Parathyroid adenoma (tissue), 2 donors: ENCODE measurements at regions not wholly inside any gene's neighbourhood (a gene's known extent, or its start where the extent isn't known, plus 50 kb on each side); places are given as distances from the start of the nearest gene placed in this dataset.

Source experiments
- H2AFZ ChIP-seq: fragments of 300-600 bp; sonication (generic); one replicate; pipeline ENCODE4 v1.7.0; 2017; ENCODE audit warnings: antibody characterized with exemption, mild to moderate bottlenecking
- H3K27ac ChIP-seq: fragments of 300-600 bp; sonication (generic); one replicate; pipeline ENCODE4 v1.7.0; 2017
- H3K27me3 ChIP-seq: fragments of 300-600 bp; sonication (generic); one replicate; pipeline ENCODE4 v1.7.0; 2017; ENCODE audit warnings: low read length; ENCODE audit not compliant: control insufficient read depth, insufficient read depth
- H3K36me3 ChIP-seq: fragments of 300-600 bp; sonication (generic); one replicate; pipeline ENCODE4 v1.7.0; 2017; ENCODE audit warnings: low read length; ENCODE audit not compliant: control insufficient read depth, insufficient read depth
- H3K4me1 ChIP-seq: fragments of 300-600 bp; sonication (generic); one replicate; pipeline ENCODE4 v1.7.0; 2017; ENCODE audit warnings: control low read depth
- H3K4me2 ChIP-seq: fragments of 300-600 bp; sonication (generic); one replicate; pipeline ENCODE4 v1.7.0; 2017; ENCODE audit warnings: low read length
- H3K4me3 ChIP-seq: fragments of 300-600 bp; sonication (generic); one replicate; pipeline ENCODE4 v1.7.0; 2017; ENCODE audit warnings: low read depth, low read length
- H3K79me2 ChIP-seq: fragments of 300-600 bp; sonication (generic); one replicate; pipeline ENCODE4 v1.7.0; 2017; ENCODE audit warnings: control low read depth
- H3K9ac ChIP-seq: fragments of 300-600 bp; sonication (generic); one replicate; pipeline ENCODE4 v1.7.0; 2017; ENCODE audit warnings: mild to moderate bottlenecking
- H3K9me3 ChIP-seq: fragments of 300-600 bp; sonication (generic); one replicate; pipeline ENCODE4 v1.7.0; 2017; ENCODE audit warnings: low read length; ENCODE audit not compliant: control insufficient read depth
- CTCF ChIP-seq: fragments of 300-600 bp; sonication (generic); IDR thresholded peaks from one replicate; pipeline ENCODE4 v1.7.0; 2017; ENCODE audit warnings: antibody characterized with exemption, mild to moderate bottlenecking
- donor health status: primary hyperparathyroidism.

- no peak overlapping the region for H3K4me3 ChIP-seq
- H3K79me2 ChIP-seq: peaks cover 64% of the 10 kb centered on the region
- H3K27ac ChIP-seq: no peak overlapping the region
- H3K36me3 ChIP-seq: no peaks in the 10 kb centered on the region
- no peaks in the 10 kb centered on the region for H3K9me3 ChIP-seq
- peaks cover 8% of the 10 kb centered on the region for H3K4me1 ChIP-seq
- no peak for TF ChIP-seq CTCF
- H3K4me2 ChIP-seq: no peak overlapping the region
- no peak overlapping the region for H3K9ac ChIP-seq
- H3K27me3 ChIP-seq: no peaks in the 10 kb centered on the region
- H2AFZ ChIP-seq: no peak overlapping the region
These were observed 425.2 kb downstream of the PCNX1 start for GRCh38 chr14:71332476-71332875.

- no peak overlapping the region for H3K27ac ChIP-seq
- no peak overlapping the region for H3K9ac ChIP-seq
- H3K4me2 ChIP-seq: no peak overlapping the region
- no peaks in the 10 kb centered on the region for H3K36me3 ChIP-seq
- peaks cover 65% of the 10 kb centered on the region for H3K79me2 ChIP-seq
- peaks cover 8% of the 10 kb centered on the region for H3K4me1 ChIP-seq
- no peak overlapping the region for H3K4me3 ChIP-seq
- H3K27me3 ChIP-seq: no peaks in the 10 kb centered on the region
- no peak overlapping the region for H2AFZ ChIP-seq
- no peaks in the 10 kb centered on the region for H3K9me3 ChIP-seq
- no peak for TF ChIP-seq CTCF
These were observed 426.4 kb downstream of the PCNX1 start for GRCh38 chr14:71333705-71334104.

- Histone ChIP-seq H3K9me3 (no peaks in the 10 kb centered on the region), H2AFZ (no peak overlapping the region), H3K4me3 (no peak overlapping the region), H3K79me2 (peaks cover 46% of the 10 kb centered on the region), H3K27ac (no peak overlapping the region), H3K27me3 (no peaks in the 10 kb centered on the region), H3K9ac (no peak overlapping the region), H3K4me1 (peaks cover 7% of the 10 kb centered on the region), H3K4me2 (no peak overlapping the region), H3K36me3 (no peaks in the 10 kb centered on the region)
- no peak for TF ChIP-seq CTCF
These were observed 429.4 kb downstream of the PCNX1 start for GRCh38 chr14:71336489-71337192.

GRCh38 chr14:71338153-71338552, 430.9 kb downstream of the PCNX1 start:
- Histone ChIP-seq H3K9me3 (no peaks in the 10 kb centered on the region), H3K79me2 (peaks cover 45% of the 10 kb centered on the region), H3K9ac (no peak overlapping the region), H3K4me3 (no peak overlapping the region), H3K27ac (no peak overlapping the region), H3K4me1 (peaks cover 5% of the 10 kb centered on the region), H3K27me3 (no peaks in the 10 kb centered on the region), H2AFZ (no peak overlapping the region), H3K4me2 (no peak overlapping the region), H3K36me3 (no peaks in the 10 kb centered on the region)
- TF ChIP-seq CTCF: no peak
